ENCODE measurements at regions not wholly inside any gene's neighbourhood (a gene's known extent, or its start where the extent isn't known, plus 50 kb on each side); places are given as distances from the start of the nearest gene placed in this dataset.

- TF ChIP-seq RAD21 (IDR thresholded peaks at IDR 0.05) (no peak), JUND (IDR thresholded peaks at IDR 0.05) (no peak), MAX (IDR thresholded peaks at IDR 0.05) (no peak), TAF1 (conservative IDR thresholded peaks at IDR 0.05) (no peak), FOXA1 (IDR thresholded peaks at IDR 0.05) (no peak), GABPA (IDR thresholded peaks at IDR 0.05 in 1 of 2, conservative IDR thresholded peaks at IDR 0.05 in 1 of 2) (no peak), REST (IDR thresholded peaks at IDR 0.05) (no peak), HNF4G (IDR thresholded peaks at IDR 0.05) (no peak), ATF3 (IDR thresholded peaks at IDR 0.05) (no peak), EGR1 (IDR thresholded peaks at IDR 0.05; ENCODE audit: low read depth in 2 of 2) (no peak), SP1 (IDR thresholded peaks at IDR 0.05) (no peak), HNF4A (conservative IDR thresholded peaks at IDR 0.05) (no peak)
- TF ChIP-seq, protein P1, sequence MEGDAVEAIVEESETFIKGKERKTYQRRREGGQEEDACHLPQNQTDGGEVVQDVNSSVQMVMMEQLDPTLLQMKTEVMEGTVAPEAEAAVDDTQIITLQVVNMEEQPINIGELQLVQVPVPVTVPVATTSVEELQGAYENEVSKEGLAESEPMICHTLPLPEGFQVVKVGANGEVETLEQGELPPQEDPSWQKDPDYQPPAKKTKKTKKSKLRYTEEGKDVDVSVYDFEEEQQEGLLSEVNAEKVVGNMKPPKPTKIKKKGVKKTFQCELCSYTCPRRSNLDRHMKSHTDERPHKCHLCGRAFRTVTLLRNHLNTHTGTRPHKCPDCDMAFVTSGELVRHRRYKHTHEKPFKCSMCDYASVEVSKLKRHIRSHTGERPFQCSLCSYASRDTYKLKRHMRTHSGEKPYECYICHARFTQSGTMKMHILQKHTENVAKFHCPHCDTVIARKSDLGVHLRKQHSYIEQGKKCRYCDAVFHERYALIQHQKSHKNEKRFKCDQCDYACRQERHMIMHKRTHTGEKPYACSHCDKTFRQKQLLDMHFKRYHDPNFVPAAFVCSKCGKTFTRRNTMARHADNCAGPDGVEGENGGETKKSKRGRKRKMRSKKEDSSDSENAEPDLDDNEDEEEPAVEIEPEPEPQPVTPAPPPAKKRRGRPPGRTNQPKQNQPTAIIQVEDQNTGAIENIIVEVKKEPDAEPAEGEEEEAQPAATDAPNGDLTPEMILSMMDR (IDR thresholded peaks at IDR 0.05; ENCODE audit: low read depth, low read length, missing input control): no peak
Observed at GRCh38 chr11:71064183-71064582, 188.2 kb downstream of the SHANK2 start.

Data from liver (tissue), 3 donors.